ENCODE measurements at regions not wholly inside any gene's neighbourhood (a gene's known extent, or its start where the extent isn't known, plus 50 kb on each side); places are given as distances from the start of the nearest gene placed in this dataset.

GRCh38 chr7:142498364-142498763 lies 240.5 kb upstream of the PRSS58 start:
- TF ChIP-seq, protein P1, sequence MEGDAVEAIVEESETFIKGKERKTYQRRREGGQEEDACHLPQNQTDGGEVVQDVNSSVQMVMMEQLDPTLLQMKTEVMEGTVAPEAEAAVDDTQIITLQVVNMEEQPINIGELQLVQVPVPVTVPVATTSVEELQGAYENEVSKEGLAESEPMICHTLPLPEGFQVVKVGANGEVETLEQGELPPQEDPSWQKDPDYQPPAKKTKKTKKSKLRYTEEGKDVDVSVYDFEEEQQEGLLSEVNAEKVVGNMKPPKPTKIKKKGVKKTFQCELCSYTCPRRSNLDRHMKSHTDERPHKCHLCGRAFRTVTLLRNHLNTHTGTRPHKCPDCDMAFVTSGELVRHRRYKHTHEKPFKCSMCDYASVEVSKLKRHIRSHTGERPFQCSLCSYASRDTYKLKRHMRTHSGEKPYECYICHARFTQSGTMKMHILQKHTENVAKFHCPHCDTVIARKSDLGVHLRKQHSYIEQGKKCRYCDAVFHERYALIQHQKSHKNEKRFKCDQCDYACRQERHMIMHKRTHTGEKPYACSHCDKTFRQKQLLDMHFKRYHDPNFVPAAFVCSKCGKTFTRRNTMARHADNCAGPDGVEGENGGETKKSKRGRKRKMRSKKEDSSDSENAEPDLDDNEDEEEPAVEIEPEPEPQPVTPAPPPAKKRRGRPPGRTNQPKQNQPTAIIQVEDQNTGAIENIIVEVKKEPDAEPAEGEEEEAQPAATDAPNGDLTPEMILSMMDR (IDR thresholded peaks at IDR 0.05) = no peak
- TF ChIP-seq POLR2A (IDR thresholded peaks at IDR 0.05) = no peak

Data from tibial nerve (tissue), 3 donors.